ENCODE measurements at regions not wholly inside any gene's neighbourhood (a gene's known extent, or its start where the extent isn't known, plus 50 kb on each side); places are given as distances from the start of the nearest gene placed in this dataset.

GRCh38 chr14:104477666-104478380 lies 101.7 kb upstream of the C14orf180 start:
- TF ChIP-seq POLR2A (IDR thresholded peaks at IDR 0.05; ENCODE audit: low read length) (no peak), GATA1 (IDR thresholded peaks at IDR 0.05; ENCODE audit: low read depth, low read length) (no peak)

Measured in erythroblast (primary cell).